ENCODE measurements at regions not wholly inside any gene's neighbourhood (a gene's known extent, or its start where the extent isn't known, plus 50 kb on each side); places are given as distances from the start of the nearest gene placed in this dataset.

DNA sequence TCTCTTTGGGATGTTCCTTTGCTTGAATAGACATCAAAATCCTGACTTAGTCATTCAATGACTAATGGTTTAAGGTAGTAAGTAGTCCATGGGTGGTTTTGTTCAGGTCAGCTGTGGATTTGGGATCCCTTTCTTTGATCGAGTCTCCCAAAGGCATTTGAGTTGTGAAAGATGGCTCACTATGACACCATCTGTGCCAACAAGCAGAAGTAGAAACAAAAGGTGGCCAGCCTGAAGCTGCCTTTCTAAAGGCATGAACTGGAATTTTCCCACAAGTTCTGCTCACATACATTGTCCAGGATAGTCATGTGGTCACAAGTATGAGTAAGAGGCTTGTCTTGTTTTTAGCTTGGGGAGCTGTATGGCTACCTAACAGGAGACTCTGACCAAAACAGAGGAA is 129.9 kb downstream of the CCNG2 start:
- Histone ChIP-seq H4K8ac (replicated peaks; ENCODE audit: insufficient read length, low read depth, low read length) (no peak overlapping the region), H2BK15ac (ENCODE audit: low read depth, low read length) (no peak overlapping the region), H2BK5ac (ENCODE audit: insufficient read length, low read length) (no peak overlapping the region), H3K56ac (ENCODE audit: insufficient read length, low read depth, low read length) (no peak overlapping the region), H3K14ac (ENCODE audit: insufficient read depth, low read length) (no peak overlapping the region), H2BK120ac (ENCODE audit: low read depth, low read length, poor library complexity, severe bottlenecking) (no peak overlapping the region), H4K5ac (ENCODE audit: insufficient read length, low read depth, low read length) (no peak overlapping the region), H3K9me3 (ENCODE audit: control insufficient read depth, low read depth, low read length) (no peaks in the 10 kb centered on the region), H3K23ac (ENCODE audit: insufficient read length, low read depth, low read length) (no peak overlapping the region), H4K91ac (ENCODE audit: insufficient read length, low read depth, low read length) (no peak overlapping the region), H3K79me2 (ENCODE audit: insufficient read depth, low read length) (no peaks in the 10 kb centered on the region), H3K4ac (ENCODE audit: low read depth, low read length) (no peak overlapping the region), H3K27me3 (ENCODE audit: insufficient read depth, low read length) (no peaks in the 10 kb centered on the region), H2AFZ (ENCODE audit: low read length) (no peak overlapping the region), H3K23me2 (ENCODE audit: insufficient read length, low read depth, low read length, poor library complexity, severe bottlenecking) (no peaks in the 10 kb centered on the region), H2BK12ac (ENCODE audit: insufficient read length, low read depth, low read length) (no peak overlapping the region), H3K27ac (ENCODE audit: insufficient read length, low read depth, low read length) (no peak overlapping the region), H3K9ac (ENCODE audit: extremely low read depth, insufficient read length, low read length) (no peak overlapping the region), H3K79me1 (ENCODE audit: insufficient read depth, low read depth, low read length, poor library complexity, severe bottlenecking) (no peaks in the 10 kb centered on the region), H4K20me1 (ENCODE audit: control insufficient read depth, insufficient read depth, insufficient read length) (no peaks in the 10 kb centered on the region), H2AK5ac (ENCODE audit: insufficient read length, low read length) (no peak overlapping the region), H3K4me2 (ENCODE audit: insufficient read depth, insufficient read length, low read length) (no peak overlapping the region), H3K18ac (ENCODE audit: insufficient read length, low read depth, low read length) (no peak overlapping the region), H2BK20ac (ENCODE audit: low read depth, low read length, poor library complexity, severe bottlenecking) (no peak overlapping the region), H3K4me1 (ENCODE audit: insufficient read depth, low read length) (no peaks in the 10 kb centered on the region), H3T11ph (ENCODE audit: low read length) (no peak overlapping the region)
- TF ChIP-seq, protein P1, sequence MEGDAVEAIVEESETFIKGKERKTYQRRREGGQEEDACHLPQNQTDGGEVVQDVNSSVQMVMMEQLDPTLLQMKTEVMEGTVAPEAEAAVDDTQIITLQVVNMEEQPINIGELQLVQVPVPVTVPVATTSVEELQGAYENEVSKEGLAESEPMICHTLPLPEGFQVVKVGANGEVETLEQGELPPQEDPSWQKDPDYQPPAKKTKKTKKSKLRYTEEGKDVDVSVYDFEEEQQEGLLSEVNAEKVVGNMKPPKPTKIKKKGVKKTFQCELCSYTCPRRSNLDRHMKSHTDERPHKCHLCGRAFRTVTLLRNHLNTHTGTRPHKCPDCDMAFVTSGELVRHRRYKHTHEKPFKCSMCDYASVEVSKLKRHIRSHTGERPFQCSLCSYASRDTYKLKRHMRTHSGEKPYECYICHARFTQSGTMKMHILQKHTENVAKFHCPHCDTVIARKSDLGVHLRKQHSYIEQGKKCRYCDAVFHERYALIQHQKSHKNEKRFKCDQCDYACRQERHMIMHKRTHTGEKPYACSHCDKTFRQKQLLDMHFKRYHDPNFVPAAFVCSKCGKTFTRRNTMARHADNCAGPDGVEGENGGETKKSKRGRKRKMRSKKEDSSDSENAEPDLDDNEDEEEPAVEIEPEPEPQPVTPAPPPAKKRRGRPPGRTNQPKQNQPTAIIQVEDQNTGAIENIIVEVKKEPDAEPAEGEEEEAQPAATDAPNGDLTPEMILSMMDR (conservative IDR thresholded peaks at IDR 0.05), result no peak
- WGBS (ENCODE audit: extremely low coverage, insufficient read length, low lambda C conversion rate), result no CpG with 5 or more reads among the region's 1 CpG
- DNase-seq, result no peak
- H3K27ac Mint-ChIP-seq, result no peak overlapping the region
- peaks cover 0 to 3% of the 10 kb centered on the region in 2 experiments; a peak in 1 of 5 replicates for H3K9me3 Mint-ChIP-seq
- no peaks in the 10 kb centered on the region; a peak in 1 of 7 replicates for H3K36me3 Mint-ChIP-seq (ENCODE audit: insufficient read depth in 1 of 3, low read depth in 3 of 3)
- no peaks in the 10 kb centered on the region for H3K4me1 Mint-ChIP-seq
- peaks cover 34% of the 10 kb centered on the region for H3K27me3 Mint-ChIP-seq (ENCODE audit: low read depth)
- H3K4me3 Mint-ChIP-seq, result no peak overlapping the region
